ENCODE measurements at regions not wholly inside any gene's neighbourhood (a gene's known extent, or its start where the extent isn't known, plus 50 kb on each side); places are given as distances from the start of the nearest gene placed in this dataset.
"Not testable (repeated sequence)": the region's sequence is repeated elsewhere in the genome, so short reads cannot be mapped to it uniquely, and the experiment has no call there.

DNA sequence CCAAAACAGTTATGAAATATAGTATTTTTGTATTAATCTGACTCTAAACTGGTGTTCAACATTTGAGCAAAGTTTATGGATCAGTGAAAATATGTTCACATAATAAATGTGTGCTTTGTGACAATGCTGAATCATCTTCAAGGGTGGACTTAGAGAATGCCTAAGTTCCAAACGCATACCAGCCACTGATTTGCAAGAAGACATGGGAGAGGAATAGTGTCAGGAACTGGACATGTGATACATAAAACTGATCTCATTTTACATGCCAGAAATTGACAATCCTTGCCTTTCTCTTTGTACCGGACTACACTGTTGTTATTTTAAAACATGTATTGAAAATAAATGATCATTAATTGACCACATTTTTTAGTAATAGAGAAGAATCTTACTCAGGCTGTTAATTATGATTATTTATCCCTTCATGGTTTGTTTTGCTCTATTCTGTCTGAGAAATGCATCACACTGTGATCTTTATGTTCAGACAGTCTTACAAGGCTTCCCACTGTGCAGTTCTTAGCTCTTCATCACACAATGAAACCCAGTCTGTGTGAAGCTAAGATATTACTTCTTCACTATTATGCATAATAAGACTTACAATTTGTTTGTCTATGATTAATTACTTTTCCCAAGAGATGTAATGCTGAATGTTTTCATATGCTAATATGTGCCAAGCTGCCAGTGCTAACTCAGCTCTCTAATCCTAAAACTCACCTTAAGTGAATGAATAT, 1180.6 kb upstream of the CDH8 start:
- no peak for DNase-seq

DNA sequence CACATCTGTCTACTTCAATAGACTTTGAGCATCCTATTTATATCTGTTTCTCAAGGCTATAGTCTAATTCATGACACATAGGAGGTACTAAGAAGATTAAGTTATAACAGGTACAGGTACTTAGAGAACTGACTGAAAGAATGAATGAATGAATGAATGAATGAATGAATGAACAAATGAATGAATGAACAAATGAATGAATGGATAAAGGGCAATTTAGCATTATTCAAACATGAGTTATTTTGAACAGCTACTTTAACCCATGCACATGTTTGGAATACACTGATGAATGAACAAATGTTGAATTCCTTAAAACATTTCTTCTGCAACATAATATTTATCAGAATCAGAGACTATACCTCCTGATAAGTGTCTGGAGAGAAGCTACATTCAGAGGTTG, 1165.6 kb upstream of the CDH8 start:
- no peak for DNase-seq

GRCh38 chr16:63200940-63201339, 1164.7 kb upstream of the CDH8 start:
- DNase-seq: no peak

GRCh38 chr16:63195336-63195735, 1159.1 kb upstream of the CDH8 start:
- no peak for DNase-seq

GRCh38 chr16:63192980-63193379, 1156.7 kb upstream of the CDH8 start:
- DNase-seq: no peak

DNA sequence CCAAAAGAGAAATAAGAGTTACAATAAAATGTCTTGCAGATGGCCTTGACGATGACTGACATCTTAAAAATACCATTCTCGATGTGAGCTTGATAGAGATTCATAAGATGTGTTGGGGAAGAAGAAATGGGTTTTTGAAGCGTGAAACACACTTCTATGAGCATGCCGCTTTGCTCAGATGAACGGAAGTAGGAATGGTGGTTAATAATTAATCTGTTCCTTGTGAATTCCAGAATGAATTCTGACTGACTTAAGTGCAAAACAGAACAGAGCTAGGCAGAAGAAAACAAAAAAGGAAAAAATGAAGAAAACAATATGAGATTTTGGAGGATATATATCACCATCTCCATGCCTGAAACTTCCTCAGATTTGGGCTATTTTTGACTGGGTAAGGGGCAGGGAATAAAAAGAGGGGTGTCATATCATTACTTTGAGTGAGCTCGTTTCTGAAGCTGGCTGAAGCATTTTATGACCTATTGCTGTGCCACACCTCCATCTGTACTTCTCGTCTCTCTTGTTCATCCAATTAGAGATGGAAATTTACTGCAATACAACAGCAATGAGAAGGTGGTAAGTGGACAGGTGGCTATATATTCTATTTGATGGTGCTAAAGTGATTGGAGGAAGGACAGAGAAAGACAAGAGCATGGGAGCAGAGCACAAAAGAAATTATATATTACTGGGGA, 1152.0 kb upstream of the CDH8 start:
- DNase-seq: no peak

- DNase-seq: no peak
Observed at GRCh38 chr16:63187638-63188037, 1151.4 kb upstream of the CDH8 start.

- no peak for DNase-seq
Observed at GRCh38 chr16:63185235-63185780, 1149.1 kb upstream of the CDH8 start.

DNA sequence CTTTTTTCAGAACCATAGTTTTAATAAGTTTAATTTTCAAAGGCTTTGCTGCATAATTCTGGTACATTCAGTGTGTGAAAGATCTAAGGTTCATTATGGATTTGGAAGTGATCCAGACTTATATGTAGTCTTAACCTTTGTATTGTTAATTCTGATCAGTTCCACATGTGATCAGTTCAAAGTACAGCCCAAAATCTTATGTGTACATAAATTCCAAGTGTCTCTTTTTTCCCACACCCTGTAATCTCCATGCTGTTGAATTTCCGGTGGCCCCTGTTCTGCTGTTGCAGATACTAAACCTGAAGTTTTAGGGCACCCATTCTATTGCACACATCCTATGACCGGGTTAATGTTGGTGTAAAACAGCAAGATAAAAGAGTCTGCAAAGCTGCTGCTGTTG, 1147.5 kb upstream of the CDH8 start:
- no peak for DNase-seq

- DNase-seq: no peak
Observed at GRCh38 chr16:63175313-63175712, 1139.1 kb upstream of the CDH8 start.

DNA sequence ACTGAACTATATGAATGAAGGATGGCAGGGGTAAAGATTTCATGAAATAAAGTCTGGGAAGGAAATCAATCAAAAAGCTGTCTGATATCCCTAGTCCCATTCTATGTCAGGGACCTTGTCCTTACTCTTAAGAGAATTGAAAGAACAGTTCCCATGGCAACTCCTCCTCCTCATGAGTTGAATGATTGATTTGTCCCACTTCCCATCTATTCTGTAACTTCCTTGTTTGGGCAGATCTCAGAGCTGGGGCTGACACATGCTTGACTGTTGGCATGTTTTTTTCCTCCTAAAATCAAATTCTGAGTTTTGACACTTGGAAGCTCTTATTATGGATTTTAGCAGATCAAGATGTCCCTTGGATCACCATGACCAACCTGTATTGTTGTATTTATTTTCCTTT, 1138.6 kb upstream of the CDH8 start:
- no peak for DNase-seq

GRCh38 chr16:63171545-63171944, 1135.3 kb upstream of the CDH8 start:
- DNase-seq: no peak

DNA sequence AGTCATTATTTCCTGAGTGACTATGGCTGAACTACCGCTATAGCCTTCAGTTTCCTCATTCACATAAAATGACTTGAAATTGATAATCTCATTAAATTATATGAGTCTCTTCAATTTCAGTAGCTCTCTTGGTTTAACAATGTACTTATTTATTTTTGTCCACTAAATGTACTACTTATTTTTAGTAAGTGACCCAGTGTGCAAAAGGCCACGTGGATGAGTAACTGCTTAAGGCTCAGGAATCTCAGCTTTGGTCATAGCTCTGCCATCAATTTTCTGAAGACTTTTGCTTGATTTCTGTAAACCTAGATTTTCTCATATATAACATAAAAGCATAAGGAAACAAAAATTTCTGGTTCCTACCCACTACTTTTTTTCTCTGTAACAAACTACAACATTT, 1132.9 kb upstream of the CDH8 start:
- DNase-seq: no peak

DNA sequence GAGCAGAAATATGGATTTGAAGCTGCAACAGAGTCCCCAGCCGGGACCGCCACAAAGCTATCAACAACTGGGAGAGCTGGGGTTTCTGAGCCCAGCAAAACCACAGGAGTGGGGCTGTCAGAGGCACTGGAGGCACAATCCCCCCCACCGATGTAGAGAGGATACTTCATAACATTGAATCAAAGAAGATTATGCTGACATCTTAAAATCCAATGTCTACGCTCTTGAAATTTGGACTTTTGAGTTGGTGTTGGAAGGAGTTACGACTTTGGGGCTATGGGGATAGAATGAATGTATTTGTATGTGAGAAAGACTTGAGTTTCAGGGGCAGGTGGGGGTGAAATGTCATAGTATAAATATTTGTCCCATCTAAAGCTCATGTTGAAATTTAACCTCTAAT, 1121.6 kb upstream of the CDH8 start:
- no peak for DNase-seq

DNA sequence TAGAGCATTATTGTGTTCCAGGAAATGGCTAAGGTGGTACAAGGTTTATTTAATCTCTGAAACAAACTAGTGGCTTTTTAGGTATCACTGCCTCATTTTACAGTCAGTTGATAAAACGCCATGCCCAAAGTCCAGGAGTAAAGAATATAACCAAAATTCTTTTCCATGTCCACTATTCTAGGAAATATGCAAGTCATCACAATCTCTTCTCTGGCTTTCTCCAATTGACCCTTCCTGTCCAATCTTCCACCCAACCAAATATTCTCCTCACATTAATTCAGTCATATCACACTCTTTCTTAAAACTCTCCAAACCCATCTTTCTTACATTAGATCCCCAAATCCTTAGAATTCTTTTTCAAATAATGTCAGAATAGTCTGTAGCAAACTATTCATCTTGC, 1110.0 kb upstream of the CDH8 start:
- DNase-seq: no peak

DNA sequence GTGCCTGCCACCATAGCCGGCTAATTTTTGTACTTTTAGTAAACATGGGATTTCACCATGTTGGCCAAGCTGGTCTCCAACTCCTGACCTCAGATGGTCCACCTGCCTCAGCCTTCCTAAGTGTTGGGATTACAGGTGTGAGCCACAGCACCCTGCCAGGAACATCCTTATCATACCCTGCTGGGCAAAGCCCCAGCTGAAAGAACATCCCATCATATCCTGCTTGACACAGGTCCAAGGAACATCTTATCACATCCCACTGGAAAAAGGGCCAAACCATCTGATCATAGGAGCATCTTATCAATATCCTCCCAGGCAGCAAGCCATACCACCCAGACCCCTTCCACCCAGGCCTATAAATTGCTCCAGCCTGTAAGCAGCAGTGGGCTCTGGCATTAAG, 1109.2 kb upstream of the CDH8 start:
- DNase-seq: no peak

GRCh38 chr16:63135069-63135468, 1098.8 kb upstream of the CDH8 start:
- DNase-seq: no peak

DNA sequence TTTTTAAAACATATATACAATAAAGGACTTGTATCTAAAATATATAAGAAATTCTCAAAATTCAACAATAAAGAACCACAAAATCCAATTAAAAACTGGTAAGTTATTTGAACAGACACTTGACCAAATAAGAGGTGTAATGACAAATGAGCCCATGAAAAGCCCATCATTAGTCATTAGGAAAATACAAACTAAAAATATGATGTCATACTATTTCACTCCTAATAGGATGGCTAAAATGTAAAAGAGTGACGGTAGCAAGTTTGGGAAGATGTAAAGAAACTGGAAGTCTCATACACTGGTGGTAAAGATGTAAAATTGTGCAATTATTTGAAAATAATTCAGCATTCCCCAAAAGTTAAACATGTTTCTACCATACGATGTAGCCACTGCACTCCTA, 1095.3 kb upstream of the CDH8 start:
- DNase-seq: no peak

DNA sequence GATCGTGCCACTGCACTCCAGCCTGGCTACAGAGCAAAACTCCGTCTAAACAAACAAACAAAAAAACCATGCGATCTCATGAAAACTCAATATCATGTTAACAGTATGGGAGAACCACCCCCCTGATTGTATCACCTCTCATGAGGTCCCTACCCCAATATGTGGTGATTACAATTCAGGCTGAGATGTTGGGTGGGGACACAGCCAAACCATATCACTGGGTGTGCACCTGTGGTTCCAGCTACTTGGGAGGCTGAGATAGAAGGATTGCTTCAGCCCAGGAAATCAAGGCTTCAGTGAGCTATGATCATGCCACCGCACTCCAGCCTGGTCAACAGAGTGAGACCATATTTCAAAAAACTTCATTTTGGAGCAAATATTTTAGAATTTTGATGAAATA, 1094.7 kb upstream of the CDH8 start:
- no peak for DNase-seq

- DNase-seq: no peak
Observed at GRCh38 chr16:63129411-63130125, 1093.3 kb upstream of the CDH8 start.

GRCh38 chr16:63119905-63120304, 1083.7 kb upstream of the CDH8 start:
- DNase-seq: not testable (repeated sequence)

DNA sequence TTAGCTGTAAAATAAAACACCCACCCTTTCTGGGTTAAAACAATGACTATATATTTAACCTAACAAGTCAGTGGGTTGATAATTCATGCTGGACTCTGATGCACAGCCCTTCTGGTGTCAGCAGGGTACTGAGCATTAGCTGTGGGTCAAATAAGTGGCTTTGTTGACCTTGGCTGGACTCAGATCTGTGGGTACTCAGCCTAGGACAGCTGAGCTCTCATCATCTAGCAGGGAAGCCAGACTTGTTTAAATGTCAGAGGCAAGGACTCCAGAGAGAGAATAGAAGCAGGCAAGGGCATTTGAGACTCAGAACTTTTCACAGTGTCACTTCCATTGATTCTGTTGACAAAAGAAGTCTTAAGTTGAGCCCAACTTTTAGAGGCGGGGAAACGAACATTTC, 1063.8 kb upstream of the CDH8 start:
- no peak for DNase-seq

DNA sequence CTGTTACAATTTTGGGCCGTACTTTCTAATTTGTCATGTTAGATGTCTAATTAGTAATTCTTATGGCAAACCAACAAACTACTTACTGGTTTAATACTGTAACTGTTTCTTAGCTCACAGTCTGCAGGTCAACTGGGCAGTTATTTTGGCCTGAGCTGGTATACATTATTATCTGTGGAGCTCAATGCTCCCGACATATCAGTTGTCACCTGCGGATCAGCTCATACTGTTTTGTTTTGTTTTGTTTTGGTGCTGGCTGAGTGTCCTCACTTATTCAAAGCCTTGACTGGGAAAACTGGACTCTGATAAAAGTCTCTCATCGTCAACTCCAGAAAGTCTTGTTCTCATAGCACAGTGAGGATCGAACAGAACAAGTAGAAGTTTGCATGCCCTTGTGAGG, 1060.6 kb upstream of the CDH8 start:
- no peak for DNase-seq

Measured in tongue (tissue), 1 donor.